MM.1S (cell line): ENCODE measurements at regions not wholly inside any gene's neighbourhood (a gene's known extent, or its start where the extent isn't known, plus 50 kb on each side); places are given as distances from the start of the nearest gene placed in this dataset.

Experiments
- DNase-seq: peaks from one replicate; pipeline ENCODE4 v3.0.0-alpha.2; 2015
- H2AFZ ChIP-seq: fragments of 300-600 bp; sonication (generic); 2 replicates; pipeline ENCODE4 v1.6.0; 2016; ENCODE audit warnings: antibody characterized with exemption, low read length
- H3F3A ChIP-seq: fragments of 300-600 bp; sonication (generic); 2 replicates; pipeline ENCODE4 v1.6.1; 2016; ENCODE audit warnings: mild to moderate bottlenecking, antibody characterized with exemption, low read length, moderate library complexity, mixed read lengths; ENCODE audit not compliant: insufficient read depth
- H3K27ac ChIP-seq: fragments of 300-600 bp; sonication (generic); 2 replicates; pipeline ENCODE4 v1.5.1; 2016; ENCODE audit warnings: mild to moderate bottlenecking, low read length
- H3K27me3 ChIP-seq: fragments of 300-600 bp; sonication (generic); replicated peaks from 2 replicates; pipeline ENCODE4 v1.6.0; 2016; ENCODE audit warnings: low read length; ENCODE audit not compliant: insufficient read depth
- H3K36me3 ChIP-seq: fragments of 300-600 bp; sonication (generic); replicated peaks from 2 replicates; pipeline ENCODE4 v1.6.1; 2016; ENCODE audit warnings: mild to moderate bottlenecking, low read length, mixed read lengths; ENCODE audit not compliant: insufficient read depth
- H3K4me1 ChIP-seq: fragments of 300-600 bp; sonication (generic); 2 replicates; pipeline ENCODE4 v1.6.1; 2016; ENCODE audit warnings: low read length, mixed read lengths
- H3K4me2 ChIP-seq: fragments of 300-600 bp; sonication (generic); 2 replicates; pipeline ENCODE4 v1.6.0; 2016; ENCODE audit warnings: low read depth, low read length
- H3K4me3 ChIP-seq: fragments of 300-600 bp; sonication (generic); 2 replicates; pipeline ENCODE4 v1.5.1; 2016; ENCODE audit warnings: low read length, mixed read lengths
- H3K79me2 ChIP-seq: fragments of 300-600 bp; sonication (generic); 2 replicates; pipeline ENCODE4 v1.6.1; 2016; ENCODE audit warnings: mixed run types, low read length, mixed read lengths
- H3K9ac ChIP-seq: fragments of 300-600 bp; sonication (generic); 2 replicates; pipeline ENCODE4 v1.6.1; 2016; ENCODE audit warnings: low read length, mixed read lengths
- H3K9me2 ChIP-seq: fragments of 300-600 bp; sonication (generic); replicated peaks from 2 replicates; pipeline ENCODE4 v1.6.1; 2016; ENCODE audit warnings: mild to moderate bottlenecking, low read length, mixed read lengths; ENCODE audit not compliant: insufficient read depth
- H3K9me3 ChIP-seq: fragments of 300-600 bp; sonication (generic); replicated peaks from 2 replicates; pipeline ENCODE4 v1.6.1; 2016; ENCODE audit warnings: mild to moderate bottlenecking, low read length, mixed read lengths; ENCODE audit not compliant: insufficient read depth
- H4K20me1 ChIP-seq: fragments of 300-600 bp; sonication (generic); 2 replicates; pipeline ENCODE4 v1.6.1; 2016; ENCODE audit warnings: mild to moderate bottlenecking, low read length, moderate library complexity, mixed read lengths; ENCODE audit not compliant: insufficient read depth
- CTCF ChIP-seq: fragments of 300-600 bp; sonication (generic); IDR thresholded peaks from 2 replicates; pipeline ENCODE4 v1.5.1; 2016; ENCODE audit warnings: antibody characterized with exemption, low read length, mixed read lengths
- EZH2 ChIP-seq: fragments of 300-600 bp; sonication (generic); optimal IDR thresholded peaks from 2 replicates; pipeline ENCODE3; 2017; ENCODE audit warnings: low read depth, mild to moderate bottlenecking, antibody characterized with exemption, low read length, mixed read lengths
- EZH2phosphoT487 ChIP-seq: fragments of 300-600 bp; sonication (generic); IDR thresholded peaks from 2 replicates; pipeline ENCODE4 v1.6.1; 2018; ENCODE audit warnings: antibody characterized with exemption, low read length

GRCh38 chr2:217478831-217479455 is 523.9 kb downstream of the TNS1 start:
- H3K36me3 ChIP-seq: no peaks in the 10 kb centered on the region
- H3K9me3 ChIP-seq: no peaks in the 10 kb centered on the region
- H3K9ac ChIP-seq: no peak overlapping the region
- no peaks in the 10 kb centered on the region for H3K4me1 ChIP-seq
- H2AFZ ChIP-seq: no peak overlapping the region
- H3K4me3 ChIP-seq: no peak overlapping the region
- H3F3A ChIP-seq: no peaks in the 10 kb centered on the region
- H3K27me3 ChIP-seq: no peaks in the 10 kb centered on the region
- no peak overlapping the region for H3K4me2 ChIP-seq
- no peak overlapping the region for H3K27ac ChIP-seq
- H3K79me2 ChIP-seq: no peaks in the 10 kb centered on the region
- H4K20me1 ChIP-seq: no peaks in the 10 kb centered on the region
- H3K9me2 ChIP-seq: no peaks in the 10 kb centered on the region; the same call in 1 of the 2 replicates
- no peak for TF ChIP-seq CTCF
- no peak for TF ChIP-seq EZH2phosphoT487
- TF ChIP-seq EZH2: no peak
- no peak for DNase-seq

GRCh38 chr2:217477583-217477982 is 525.2 kb downstream of the TNS1 start:
- Histone ChIP-seq H3K4me1 (no peaks in the 10 kb centered on the region), H3K79me2 (no peaks in the 10 kb centered on the region), H4K20me1 (no peaks in the 10 kb centered on the region), H2AFZ (no peak overlapping the region), H3K4me2 (no peak overlapping the region), H3K9me3 (no peaks in the 10 kb centered on the region), H3K9ac (no peak overlapping the region), H3K27me3 (no peaks in the 10 kb centered on the region), H3K36me3 (no peaks in the 10 kb centered on the region), H3K27ac (no peak overlapping the region), H3K9me2 (no peaks in the 10 kb centered on the region), H3K4me3 (no peak overlapping the region), H3F3A (no peaks in the 10 kb centered on the region)
- TF ChIP-seq CTCF: no peak
- no peak for TF ChIP-seq EZH2phosphoT487
- no peak for TF ChIP-seq EZH2
- no peak for DNase-seq

- Histone ChIP-seq H3K4me3 (no peak overlapping the region), H3K79me2 (no peaks in the 10 kb centered on the region), H3K9me3 (no peaks in the 10 kb centered on the region), H2AFZ (no peak overlapping the region), H3K36me3 (no peaks in the 10 kb centered on the region), H3K9me2 (no peaks in the 10 kb centered on the region), H3K27ac (no peak overlapping the region), H3K4me2 (no peak overlapping the region), H3K27me3 (no peaks in the 10 kb centered on the region), H3K4me1 (no peaks in the 10 kb centered on the region), H3F3A (no peaks in the 10 kb centered on the region), H3K9ac (no peak overlapping the region), H4K20me1 (no peaks in the 10 kb centered on the region)
- no peak for DNase-seq
- TF ChIP-seq CTCF: no peak
- no peak for TF ChIP-seq EZH2phosphoT487
- TF ChIP-seq EZH2: no peak
These were observed 527.0 kb downstream of the TNS1 start for GRCh38 chr2:217475791-217476190.
